Ectodermal cell (in vitro differentiated cells): ENCODE measurements at regions not wholly inside any gene's neighbourhood (a gene's known extent, or its start where the extent isn't known, plus 50 kb on each side); places are given as distances from the start of the nearest gene placed in this dataset.

ENCODE experiments used
- H3K27ac ChIP-seq: 2 replicates; pipeline ENCODE4 v1.7.0; 2013; ENCODE audit warnings: mild to moderate bottlenecking, low read depth, low read length; ENCODE audit not compliant: insufficient read depth, poor library complexity, severe bottlenecking
- H3K27me3 ChIP-seq: 2 replicates; pipeline ENCODE4 v1.7.0; 2013; ENCODE audit warnings: mild to moderate bottlenecking, low read length; ENCODE audit not compliant: insufficient read depth, control insufficient read depth, poor library complexity, severe bottlenecking
- H3K36me3 ChIP-seq: one replicate; pipeline ENCODE4 v1.7.0; 2013; ENCODE audit warnings: low read length; ENCODE audit not compliant: control insufficient read depth, insufficient read depth
- H3K4me1 ChIP-seq: one replicate; pipeline ENCODE4 v1.7.0; 2013; ENCODE audit warnings: low read length; ENCODE audit not compliant: control insufficient read depth, insufficient read depth
- H3K4me3 ChIP-seq: 2 replicates; pipeline ENCODE4 v1.7.0; 2013; ENCODE audit warnings: low read depth, low read length, control low read depth; ENCODE audit not compliant: insufficient read depth
- H3K9me3 ChIP-seq: 2 replicates; pipeline ENCODE4 v1.7.0; 2013; ENCODE audit warnings: mild to moderate bottlenecking, low read length, moderate library complexity; ENCODE audit not compliant: control insufficient read depth
- WGBS, 2 experiments: methylation state at CpG; one replicate each; pipeline ENCODE4 v1.1.7; 2013; ENCODE audit warnings: missing lambda C conversion rate in 2 of 2; 5-methylcytosine and 5-hydroxymethylcytosine counted together

DNA sequence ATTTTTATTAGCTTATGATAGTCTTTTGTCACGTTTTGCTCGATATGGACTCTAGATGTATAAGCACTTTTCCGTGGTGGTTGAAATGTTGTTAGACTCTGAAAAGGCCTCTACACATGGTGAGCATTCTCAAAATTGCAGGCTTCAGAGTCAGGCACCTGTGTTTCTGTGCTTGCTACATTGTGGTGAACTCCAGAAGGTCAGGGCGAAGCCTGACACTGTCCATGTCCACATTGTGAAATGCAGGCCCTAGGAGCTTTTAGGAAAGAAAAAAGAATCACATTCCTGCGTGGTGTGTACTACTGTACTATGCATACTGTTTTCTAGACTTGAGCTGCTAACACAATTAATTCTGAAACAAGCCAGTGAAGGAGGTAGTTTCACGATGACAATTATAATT lies 86.3 kb downstream of the HS3ST1 start:
- peaks cover 5% of the 10 kb centered on the region for H3K4me1 ChIP-seq
- no peaks in the 10 kb centered on the region for H3K36me3 ChIP-seq
- H3K27ac ChIP-seq, result no peak overlapping the region
- H3K4me3 ChIP-seq, result no peak overlapping the region
- 95 to 96% methylated on average over 5 to 6 of the region's 6 CpGs for WGBS, 2 experiments
- H3K27me3 ChIP-seq, result no peaks in the 10 kb centered on the region
- no peaks in the 10 kb centered on the region for H3K9me3 ChIP-seq

DNA sequence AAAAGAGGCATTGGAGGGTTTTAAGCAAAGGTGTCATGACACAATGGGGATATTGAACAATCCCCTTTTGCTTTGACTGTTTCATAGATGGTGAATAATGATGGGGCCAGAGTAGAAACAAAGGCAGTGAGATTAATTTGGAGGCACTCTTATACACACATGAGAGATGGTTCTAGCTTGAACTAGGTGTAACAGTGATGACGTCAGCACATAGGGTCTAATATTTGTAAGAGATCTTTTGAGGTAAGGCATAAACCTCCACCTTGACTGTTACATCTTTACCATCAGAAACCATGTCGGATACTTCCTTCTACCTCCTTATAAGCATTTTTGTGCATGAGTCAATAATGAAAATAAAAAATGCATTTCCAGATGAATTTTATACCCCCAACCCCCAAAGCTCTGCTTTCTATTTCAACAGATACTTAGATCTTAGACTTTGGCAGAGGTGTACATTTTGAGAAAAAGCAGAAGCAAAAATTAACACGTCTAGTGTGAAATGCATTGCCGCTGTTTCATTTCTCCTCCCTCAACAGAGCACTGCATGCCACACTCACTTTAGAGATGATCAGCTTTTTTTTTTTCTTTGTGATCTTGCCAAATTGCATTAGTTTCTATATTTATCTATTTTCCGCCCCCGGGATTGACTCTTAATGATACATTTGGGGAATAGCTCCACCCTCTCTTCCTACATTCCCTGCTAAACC lies 87.2 kb downstream of the HS3ST1 start:
- WGBS, 2 experiments, result 94 to 97% methylated on average over 2 to 5 of the region's 6 CpGs

DNA sequence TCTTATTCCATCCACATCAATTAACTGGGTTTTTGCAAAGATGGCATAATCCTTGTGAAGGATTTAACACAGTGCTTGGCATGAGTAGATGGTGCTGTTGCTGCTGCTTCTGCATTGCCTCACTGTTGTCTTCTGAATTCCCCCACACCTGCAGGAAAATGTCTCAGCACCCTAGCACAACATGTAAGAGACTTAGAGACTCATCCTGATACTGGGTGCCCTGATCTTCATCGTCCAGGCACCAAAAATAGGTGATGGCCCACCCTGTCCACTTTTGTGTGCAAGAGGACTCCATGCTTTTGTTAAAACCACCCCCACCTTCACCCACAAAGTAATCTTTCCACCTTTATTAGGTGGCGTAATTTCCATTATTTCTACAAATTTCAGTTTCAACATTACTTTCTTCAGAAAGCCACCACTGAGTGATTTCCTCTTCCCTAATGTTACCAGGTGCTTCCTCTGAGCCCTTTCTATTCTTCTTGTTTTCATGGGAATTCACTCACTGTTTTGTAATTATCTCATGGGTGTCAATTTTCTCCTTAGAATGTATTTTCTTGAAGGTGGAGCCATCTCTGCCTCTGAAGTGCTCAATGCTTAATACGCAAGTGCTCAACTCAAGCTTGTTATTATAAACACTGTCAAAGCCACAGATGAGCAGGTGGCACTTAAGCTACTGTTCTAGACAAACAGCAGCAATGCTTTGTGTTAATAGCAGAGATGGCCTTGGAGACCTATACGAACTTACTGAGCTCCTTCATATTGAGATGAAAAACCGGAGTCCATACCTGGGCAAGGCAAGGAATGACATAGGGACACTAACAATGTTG lies 89.5 kb downstream of the HS3ST1 start:
- no peak overlapping the region for H3K4me3 ChIP-seq
- H3K9me3 ChIP-seq, result no peaks in the 10 kb centered on the region
- no peak overlapping the region for H3K27ac ChIP-seq
- 95% methylated on average over 5 of the region's 5 CpGs for WGBS, 2 experiments
- H3K36me3 ChIP-seq, result no peaks in the 10 kb centered on the region
- H3K4me1 ChIP-seq, result peaks cover 5% of the 10 kb centered on the region
- H3K27me3 ChIP-seq, result no peaks in the 10 kb centered on the region

More for the DNA sequence above, 87.2 kb downstream of the HS3ST1 start:
- no peaks in the 10 kb centered on the region for H3K36me3 ChIP-seq
- no peak overlapping the region for H3K4me3 ChIP-seq
- H3K27ac ChIP-seq, result no peak overlapping the region
- H3K9me3 ChIP-seq, result no peaks in the 10 kb centered on the region
- H3K4me1 ChIP-seq, result peaks cover 5% of the 10 kb centered on the region
- no peaks in the 10 kb centered on the region for H3K27me3 ChIP-seq

DNA sequence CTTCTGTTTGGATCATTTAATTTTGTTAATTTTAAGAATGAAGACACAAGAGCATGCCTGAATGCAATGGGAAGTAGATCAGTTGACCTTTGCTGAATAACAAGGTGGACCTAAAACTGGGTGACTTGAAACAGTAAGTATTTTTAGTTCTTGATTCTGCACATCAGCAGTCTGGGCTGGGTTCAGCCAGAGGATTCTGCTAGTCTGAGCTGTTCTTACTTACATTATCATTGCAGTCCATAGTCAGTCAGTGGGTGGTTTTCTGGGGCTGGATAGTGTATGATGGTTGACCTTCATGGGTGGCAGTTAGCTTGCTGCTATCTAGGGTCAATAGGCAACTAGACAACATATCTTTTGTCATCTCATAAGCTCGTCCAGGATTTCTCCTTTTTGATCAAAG lies 91.4 kb downstream of the HS3ST1 start:
- H3K9me3 ChIP-seq, result no peaks in the 10 kb centered on the region
- H3K27ac ChIP-seq, result no peak overlapping the region
- no peaks in the 10 kb centered on the region for H3K36me3 ChIP-seq
- H3K4me3 ChIP-seq, result no peak overlapping the region
- H3K4me1 ChIP-seq, result peaks cover 5% of the 10 kb centered on the region
- no peaks in the 10 kb centered on the region for H3K27me3 ChIP-seq
- WGBS, 2 experiments, result 84 to 100% methylated on average over 1 of the region's 1 CpG

DNA sequence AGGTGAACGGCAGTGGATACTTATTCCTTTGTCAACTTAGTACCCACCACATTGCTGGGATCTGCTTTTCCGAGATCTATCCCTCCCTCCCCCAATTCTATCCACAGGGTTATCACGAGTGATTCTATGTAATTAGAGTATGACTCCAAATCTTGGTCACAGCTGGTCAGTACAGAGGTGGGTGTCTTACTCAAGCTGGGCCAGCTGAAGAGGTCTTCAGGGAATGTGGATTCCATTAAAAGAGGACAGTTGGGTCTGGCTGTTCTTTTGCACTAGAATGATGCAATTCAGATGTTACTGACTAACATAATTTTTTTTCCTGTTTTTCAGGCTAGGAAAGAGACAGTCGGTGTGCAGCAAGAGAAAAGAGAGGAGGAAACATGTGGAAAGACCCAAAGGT lies 92.3 kb downstream of the HS3ST1 start:
- Histone ChIP-seq H3K27me3 (no peaks in the 10 kb centered on the region), H3K4me3 (no peak overlapping the region), H3K9me3 (no peaks in the 10 kb centered on the region), H3K27ac (no peak overlapping the region), H3K4me1 (peaks cover 5% of the 10 kb centered on the region), H3K36me3 (no peaks in the 10 kb centered on the region)
- 92 to 94% methylated on average over 4 of the region's 4 CpGs for WGBS, 2 experiments

DNA sequence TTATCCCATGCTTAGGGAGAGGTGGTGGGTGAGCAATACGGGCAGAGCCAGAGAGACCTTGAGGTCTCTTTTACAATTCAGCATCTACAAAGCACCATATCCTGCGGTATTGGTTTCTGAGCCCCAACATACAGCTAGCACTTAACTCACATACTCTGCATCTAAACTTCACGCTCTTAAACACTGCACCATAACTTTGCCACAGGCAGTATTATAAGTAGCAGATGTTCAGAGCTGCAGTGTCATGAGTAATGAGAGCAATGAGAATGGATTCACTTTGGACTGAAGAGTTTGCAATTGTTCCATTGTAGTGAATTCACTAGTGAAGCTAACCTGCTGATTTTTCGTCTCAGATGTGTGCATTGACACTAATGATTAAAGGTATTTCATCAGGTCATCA lies 93.8 kb downstream of the HS3ST1 start:
- no peaks in the 10 kb centered on the region for H3K4me1 ChIP-seq
- WGBS, 2 experiments, result 97 to 98% methylated on average over 4 of the region's 4 CpGs
- H3K4me3 ChIP-seq, result no peak overlapping the region

DNA sequence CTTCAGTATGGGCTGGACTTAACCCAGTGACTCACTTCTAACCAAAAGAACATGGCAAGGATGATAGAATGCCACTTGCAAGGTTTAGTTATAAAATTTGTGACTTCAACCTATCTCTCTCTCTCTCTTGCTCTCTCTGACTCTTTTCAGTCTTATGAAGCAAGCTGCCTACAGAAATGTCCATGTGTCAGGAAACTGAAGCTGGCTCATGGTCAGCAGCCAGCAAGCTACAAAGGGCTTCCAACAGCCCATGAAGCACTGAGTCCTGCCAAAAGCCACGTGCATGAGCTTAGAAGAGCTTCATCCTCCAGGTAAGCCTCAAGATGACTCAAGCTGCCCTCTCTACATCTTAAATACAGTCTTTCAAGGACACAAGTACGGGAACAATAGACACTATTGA lies 100.3 kb downstream of the HS3ST1 start:
- no peaks in the 10 kb centered on the region for H3K36me3 ChIP-seq
- no peaks in the 10 kb centered on the region for H3K4me1 ChIP-seq
- no peak overlapping the region for H3K27ac ChIP-seq
- no peaks in the 10 kb centered on the region for H3K9me3 ChIP-seq
- H3K4me3 ChIP-seq, result no peak overlapping the region
- no peaks in the 10 kb centered on the region for H3K27me3 ChIP-seq
- WGBS, 2 experiments, result 83 to 94% methylated on average over 1 to 2 of the region's 2 CpGs

More for the DNA sequence above, 93.8 kb downstream of the HS3ST1 start:
- H3K36me3 ChIP-seq, result no peaks in the 10 kb centered on the region
- H3K9me3 ChIP-seq, result no peaks in the 10 kb centered on the region
- no peak overlapping the region for H3K27ac ChIP-seq
- no peaks in the 10 kb centered on the region for H3K27me3 ChIP-seq

DNA sequence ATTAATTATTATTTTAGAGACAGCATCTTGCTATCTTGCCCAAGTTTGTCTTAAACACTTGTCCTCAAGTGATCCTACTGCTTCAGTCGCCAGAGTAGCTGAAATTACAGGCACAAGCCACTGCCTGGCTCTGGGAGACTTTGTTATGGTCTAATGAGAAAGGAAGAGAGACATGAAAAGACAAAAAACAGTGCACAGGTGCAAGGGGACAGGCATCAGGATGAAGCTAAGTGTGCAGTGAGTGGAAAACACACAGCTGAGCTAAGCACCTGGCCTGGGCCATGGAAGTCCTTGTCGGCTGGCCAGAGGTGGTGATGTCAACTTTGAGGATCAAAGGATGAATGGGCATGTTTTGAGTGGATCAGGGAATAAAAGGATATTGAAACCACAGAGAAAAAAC lies 102.7 kb downstream of the HS3ST1 start:
- WGBS, 2 experiments, result 90 to 95% methylated on average over 2 of the region's 2 CpGs
- Histone ChIP-seq H3K9me3 (no peaks in the 10 kb centered on the region), H3K36me3 (no peaks in the 10 kb centered on the region), H3K27ac (no peak overlapping the region), H3K4me3 (no peak overlapping the region), H3K27me3 (no peaks in the 10 kb centered on the region), H3K4me1 (no peaks in the 10 kb centered on the region)

DNA sequence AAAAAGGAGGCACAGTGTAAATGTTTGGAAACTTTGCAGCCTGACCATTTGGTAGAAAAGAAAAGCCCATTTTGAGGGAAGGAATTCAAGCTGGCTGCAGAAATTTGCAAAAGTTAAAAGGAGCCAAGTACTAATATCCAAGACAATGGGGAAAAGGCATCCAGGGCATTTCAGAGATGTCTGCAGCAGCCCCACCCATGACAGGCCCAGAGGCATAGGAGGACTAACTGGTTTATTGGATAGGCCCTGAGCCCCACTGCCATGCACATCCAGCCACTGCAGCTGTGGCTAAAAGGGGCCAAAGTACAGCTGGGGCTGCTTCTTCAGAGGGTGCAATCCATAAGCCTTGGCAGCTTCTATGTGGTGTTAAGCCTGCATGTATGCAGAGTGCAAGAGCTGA lies 104.9 kb downstream of the HS3ST1 start:
- Histone ChIP-seq H3K9me3 (no peaks in the 10 kb centered on the region), H3K4me1 (no peaks in the 10 kb centered on the region), H3K27ac (no peak overlapping the region), H3K27me3 (no peaks in the 10 kb centered on the region), H3K4me3 (no peak overlapping the region), H3K36me3 (no peaks in the 10 kb centered on the region)

DNA sequence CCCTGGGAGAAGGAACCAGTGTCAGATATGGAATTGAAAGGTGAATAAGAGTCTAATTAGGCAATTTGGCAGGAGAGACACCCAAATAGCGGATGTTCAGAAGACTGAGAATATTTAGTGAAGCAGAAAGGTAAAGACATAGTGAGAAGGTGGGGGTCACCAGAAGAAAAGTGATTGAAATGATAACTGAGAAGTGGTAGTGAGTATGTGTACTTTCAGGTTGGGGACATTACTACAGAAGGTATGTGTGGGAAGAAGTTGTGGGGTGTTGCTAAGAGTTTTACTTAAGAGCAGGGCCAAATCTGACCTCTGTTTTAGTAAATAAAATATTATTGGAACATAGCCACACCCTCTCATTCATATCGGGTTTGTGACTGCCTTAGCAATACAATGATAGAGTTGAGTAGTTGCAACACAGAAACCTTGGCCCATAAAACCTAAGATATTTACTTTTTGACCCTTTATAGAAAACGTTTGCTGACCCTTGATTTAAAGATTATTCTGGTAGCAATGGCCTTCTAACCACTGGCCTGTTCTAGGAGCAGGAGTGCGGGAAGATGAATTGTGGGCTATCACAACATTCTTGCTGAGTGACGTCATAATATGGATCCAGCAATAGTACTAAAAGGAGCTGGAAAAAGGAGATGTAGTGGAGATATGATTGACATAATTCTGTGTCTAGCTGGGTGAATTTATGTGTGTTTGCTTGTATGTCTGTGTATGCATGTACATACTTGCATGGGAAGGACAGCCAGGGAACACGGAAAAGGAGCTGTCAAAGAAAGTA lies 115.3 kb downstream of the HS3ST1 start:
- Histone ChIP-seq H3K9me3 (no peaks in the 10 kb centered on the region), H3K27me3 (no peaks in the 10 kb centered on the region), H3K36me3 (no peaks in the 10 kb centered on the region), H3K4me1 (no peaks in the 10 kb centered on the region), H3K27ac (no peak overlapping the region), H3K4me3 (no peak overlapping the region)
- 91 to 92% methylated on average over 6 of the region's 6 CpGs for WGBS, 2 experiments
